ENCODE measurements at regions not wholly inside any gene's neighbourhood (a gene's known extent, or its start where the extent isn't known, plus 50 kb on each side); places are given as distances from the start of the nearest gene placed in this dataset.
"Not testable (repeated sequence)": the region's sequence is repeated elsewhere in the genome, so short reads cannot be mapped to it uniquely, and the experiment has no call there.

GRCh38 chr5:19266791-19267190 is 721.2 kb downstream of the CDH18 start:
- Histone ChIP-seq H3K4me1 (no peaks in the 10 kb centered on the region), H3K36me3 (no peaks in the 10 kb centered on the region), H3K9me3 (no peaks in the 10 kb centered on the region), H3K27ac (no peak overlapping the region), H3K27me3 (no peaks in the 10 kb centered on the region), H3K4me3 (no peak overlapping the region)
- DNase-seq (ENCODE audit: low spot score in 2 of 2) = no peak
- intact Hi-C loops (cut with DNase I; ENCODE audit: low total_unique reads) = no loop called here
- no peak for TF ChIP-seq CTCF (IDR thresholded peaks at IDR 0.05)
- TF ChIP-seq POLR2AphosphoS5 (IDR thresholded peaks at IDR 0.05) = no peak

- H3K9me3 ChIP-seq = no peaks in the 10 kb centered on the region
- no peak overlapping the region for H3K27ac ChIP-seq
- H3K4me3 ChIP-seq = no peak overlapping the region
- no peak for DNase-seq (ENCODE audit: low spot score in 2 of 2)
- H3K36me3 ChIP-seq = no peaks in the 10 kb centered on the region
- H3K27me3 ChIP-seq = no peaks in the 10 kb centered on the region
- TF ChIP-seq POLR2AphosphoS5 (IDR thresholded peaks at IDR 0.05) = no peak
- TF ChIP-seq POLR2A (IDR thresholded peaks at IDR 0.05) = no peak
- TF ChIP-seq CTCF (IDR thresholded peaks at IDR 0.05) = no peak
- no peaks in the 10 kb centered on the region for H3K4me1 ChIP-seq
- intact Hi-C loops (cut with DNase I; ENCODE audit: low total_unique reads) = no loop called here
Measured at GRCh38 chr5:19270153-19270552, 717.8 kb downstream of the CDH18 start.

DNA sequence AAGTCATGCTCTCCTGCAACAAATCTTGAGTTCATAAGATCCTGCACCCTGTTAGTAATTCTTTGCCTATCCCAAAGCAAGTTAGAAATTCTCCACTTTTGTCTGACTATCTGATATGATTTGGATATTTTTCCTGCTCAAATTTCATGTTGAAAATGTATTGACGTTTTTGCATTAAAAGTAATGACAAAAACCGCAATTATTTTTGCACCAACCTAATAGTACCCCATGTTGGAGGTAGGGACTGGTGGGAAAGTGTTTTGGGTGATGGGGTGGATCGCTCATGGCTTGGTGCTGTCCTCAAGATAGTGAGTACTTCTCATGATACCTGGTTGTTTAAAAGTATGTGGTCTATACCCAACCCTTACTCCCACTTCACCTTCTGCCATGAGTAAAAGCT is 713.4 kb downstream of the CDH18 start:
- TF ChIP-seq POLR2AphosphoS5 (IDR thresholded peaks at IDR 0.05) (no peak), POLR2A (IDR thresholded peaks at IDR 0.05) (no peak), CTCF (IDR thresholded peaks at IDR 0.05) (no peak)
- Histone ChIP-seq H3K4me1 (no peaks in the 10 kb centered on the region), H3K9me3 (no peaks in the 10 kb centered on the region), H3K4me3 (no peak overlapping the region), H3K27me3 (no peaks in the 10 kb centered on the region), H3K36me3 (no peaks in the 10 kb centered on the region), H3K27ac (no peak overlapping the region)
- intact Hi-C loops (cut with DNase I; ENCODE audit: low total_unique reads) = no loop called here
- no peak for DNase-seq (ENCODE audit: low spot score in 2 of 2)

GRCh38 chr5:19285286-19285685 is 702.7 kb downstream of the CDH18 start:
- no peak for DNase-seq (ENCODE audit: low spot score in 2 of 2)
- TF ChIP-seq CTCF (IDR thresholded peaks at IDR 0.05) (no peak), POLR2AphosphoS5 (IDR thresholded peaks at IDR 0.05) (no peak), POLR2A (IDR thresholded peaks at IDR 0.05) (no peak)
- H3K4me3 ChIP-seq = no peak overlapping the region
- peaks cover 7 to 16% of the 10 kb centered on the region in 2 donors for H3K9me3 ChIP-seq
- H3K27ac ChIP-seq = no peak overlapping the region
- no peaks in the 10 kb centered on the region for H3K4me1 ChIP-seq
- intact Hi-C loops (cut with DNase I; ENCODE audit: low total_unique reads) = no loop called here
- no peaks in the 10 kb centered on the region for H3K36me3 ChIP-seq
- H3K27me3 ChIP-seq = no peaks in the 10 kb centered on the region

DNA sequence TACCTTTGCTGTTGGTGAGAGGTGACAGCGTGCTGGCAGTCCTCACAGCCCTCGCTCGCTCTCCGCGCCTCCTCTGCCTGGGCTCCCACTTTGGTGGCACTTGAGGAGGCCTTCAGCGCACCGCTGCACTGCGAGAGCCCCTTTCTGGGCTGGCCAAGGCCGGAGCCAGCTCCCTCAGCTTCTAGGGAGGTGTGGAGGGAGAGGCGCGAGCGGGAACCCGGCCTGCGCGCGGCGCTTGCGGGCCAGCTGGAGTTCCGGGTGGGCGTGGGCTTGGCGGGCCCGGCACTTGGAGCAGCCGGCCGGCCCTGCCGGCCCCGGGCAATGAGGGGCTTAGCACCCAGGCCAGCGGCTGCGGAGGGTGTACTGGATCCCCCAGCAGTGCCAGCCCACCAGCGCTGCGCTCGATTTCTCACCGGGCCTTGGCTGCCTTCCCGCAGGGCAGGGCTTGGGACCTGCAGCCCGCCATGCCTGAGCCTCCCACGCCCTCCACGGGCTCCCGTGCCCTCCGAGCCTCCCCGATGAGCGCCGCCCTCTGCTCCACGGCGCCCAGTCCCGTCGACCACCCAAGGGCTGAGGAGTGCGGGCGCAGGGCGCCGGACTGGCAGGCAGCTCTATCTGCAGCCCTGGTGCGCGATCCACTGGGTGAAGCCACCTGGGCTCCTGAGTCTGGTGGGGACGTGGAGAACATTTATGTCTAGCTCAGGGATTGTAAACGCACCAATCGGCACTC is 700.3 kb downstream of the CDH18 start:
- intact Hi-C loops (cut with DNase I; ENCODE audit: low total_unique reads); H3K36me3 ChIP-seq; H3K27me3 ChIP-seq; DNase-seq (ENCODE audit: low spot score in 2 of 2); H3K27ac ChIP-seq; H3K4me1 ChIP-seq; H3K4me3 ChIP-seq: not testable (repeated sequence)
- H3K9me3 ChIP-seq = peaks cover 7 to 16% of the 10 kb centered on the region in 2 donors

- H3K4me1 ChIP-seq; H3K36me3 ChIP-seq; intact Hi-C loops (cut with DNase I; ENCODE audit: low total_unique reads); H3K27me3 ChIP-seq; H3K4me3 ChIP-seq; DNase-seq (ENCODE audit: low spot score in 2 of 2); H3K27ac ChIP-seq: not testable (repeated sequence)
- H3K9me3 ChIP-seq = peaks cover 7 to 16% of the 10 kb centered on the region in 2 donors
Measured at GRCh38 chr5:19288311-19288710, 699.7 kb downstream of the CDH18 start.

Measured in breast epithelium (tissue), 4 donors.